Activated T-cell treated with anti-CD3 and anti-CD28 coated beads, Interleukin-2, amount 50 U/mL, for 4 hours (primary cell): ENCODE measurements at regions not wholly inside any gene's neighbourhood (a gene's known extent, or its start where the extent isn't known, plus 50 kb on each side); places are given as distances from the start of the nearest gene placed in this dataset.
"Not testable (repeated sequence)": the region's sequence is repeated elsewhere in the genome, so short reads cannot be mapped to it uniquely, and the experiment has no call there.

Experiments used
- ATAC-seq, 2 donors: fragments of 200-7000 bp; cut with Tn5 transposase; one replicate each; pipeline ENCODE4 v1.10.0; 2021
- DNase-seq: peaks from one replicate; pipeline ENCODE4 v3.0.0-alpha.2; 2020
- H3K27me3 Mint-ChIP-seq: one replicate; pipeline ENCODE4 v1.8.0; 2021; ENCODE audit warnings: low read depth, mixed read lengths
- H3K36me3 Mint-ChIP-seq: one replicate; pipeline ENCODE4 v1.8.0; 2022; ENCODE audit warnings: mixed read lengths; ENCODE audit not compliant: insufficient read depth
- H3K4me1 Mint-ChIP-seq: one replicate; pipeline ENCODE4 v1.8.0; 2021; ENCODE audit warnings: low read depth, mixed read lengths
- H3K4me3 Mint-ChIP-seq: one replicate; pipeline ENCODE4 v1.8.0; 2021; ENCODE audit warnings: mild to moderate bottlenecking, moderate library complexity, mixed read lengths
- H3K9me3 Mint-ChIP-seq: one replicate; pipeline ENCODE4 v1.8.0; 2021; ENCODE audit warnings: mixed read lengths

DNA sequence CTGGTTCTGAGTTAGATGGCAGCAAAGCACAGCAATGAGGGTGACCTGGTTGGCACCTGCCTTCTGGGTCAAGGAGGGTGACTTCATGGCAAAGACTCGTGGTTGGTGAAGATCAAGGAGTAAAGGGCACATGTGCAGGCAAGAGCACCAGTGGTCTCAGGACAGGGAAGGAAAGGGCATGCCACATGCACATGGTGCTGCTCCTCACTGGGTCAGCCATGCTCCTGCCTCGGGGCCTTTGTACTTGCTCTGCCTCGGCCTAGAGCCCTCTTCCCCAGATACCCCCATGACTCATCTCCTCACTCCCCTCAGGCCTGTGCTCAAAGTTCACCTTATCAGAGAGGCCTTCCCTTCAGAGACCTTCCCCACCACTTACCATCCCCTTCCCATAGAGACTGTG is 106.7 kb upstream of the KDM7A start:
- ATAC-seq (no peak), DNase-seq (no peak)
- no peaks in the 10 kb centered on the region for H3K4me1 Mint-ChIP-seq
- H3K36me3 Mint-ChIP-seq = no peaks in the 10 kb centered on the region
- H3K4me3 Mint-ChIP-seq = no peak overlapping the region
- H3K27me3 Mint-ChIP-seq = no peaks in the 10 kb centered on the region
- no peaks in the 10 kb centered on the region for H3K9me3 Mint-ChIP-seq

DNA sequence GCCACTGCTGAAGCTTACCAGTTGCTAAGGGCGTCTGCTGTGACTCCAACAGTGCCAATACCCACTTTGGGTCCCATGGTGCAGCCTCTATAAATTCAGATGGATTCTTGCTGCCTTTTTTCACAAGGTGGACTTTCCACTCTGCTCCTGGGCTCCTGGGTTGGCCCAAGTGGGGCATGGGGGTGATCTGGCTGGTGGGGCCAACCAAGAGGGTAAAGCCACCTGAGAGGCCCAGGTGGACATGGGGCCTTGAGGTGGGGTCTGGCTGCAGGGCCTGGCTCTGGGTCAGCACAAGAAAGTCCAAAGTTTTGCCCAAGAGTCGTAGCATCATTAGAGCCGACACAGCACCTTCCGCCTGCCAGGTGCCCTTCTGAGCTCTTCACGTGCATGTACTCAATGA is 105.2 kb upstream of the KDM7A start:
- Mint-ChIP-seq H3K27me3 (no peaks in the 10 kb centered on the region), H3K4me3 (no peak overlapping the region), H3K9me3 (no peaks in the 10 kb centered on the region), H3K36me3 (no peaks in the 10 kb centered on the region), H3K4me1 (no peaks in the 10 kb centered on the region)
- ATAC-seq (no peak), DNase-seq (no peak)

DNA sequence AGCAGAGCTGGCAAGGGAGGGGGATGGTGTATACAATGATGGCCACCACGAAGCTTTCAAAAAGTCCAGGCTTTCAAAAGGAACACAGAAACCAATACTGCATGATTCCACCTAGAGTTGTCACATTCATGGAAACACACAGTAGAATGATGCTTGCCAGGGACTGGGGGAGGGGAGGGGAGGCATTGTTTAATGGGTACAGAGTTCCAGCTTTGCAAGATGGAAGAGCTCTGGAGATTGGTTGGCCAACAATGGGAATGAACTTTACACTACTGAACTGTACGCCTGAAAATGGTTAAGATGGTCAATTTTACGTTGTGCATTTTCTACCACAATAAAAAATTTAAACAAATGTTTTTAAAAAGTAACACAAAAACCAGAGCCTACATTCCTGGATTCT is 104.5 kb upstream of the KDM7A start:
- Mint-ChIP-seq H3K4me3 (no peak overlapping the region), H3K27me3 (no peaks in the 10 kb centered on the region), H3K36me3 (no peaks in the 10 kb centered on the region), H3K9me3 (no peaks in the 10 kb centered on the region), H3K4me1 (no peaks in the 10 kb centered on the region)
- no peak for DNase-seq
- ATAC-seq = no peak

DNA sequence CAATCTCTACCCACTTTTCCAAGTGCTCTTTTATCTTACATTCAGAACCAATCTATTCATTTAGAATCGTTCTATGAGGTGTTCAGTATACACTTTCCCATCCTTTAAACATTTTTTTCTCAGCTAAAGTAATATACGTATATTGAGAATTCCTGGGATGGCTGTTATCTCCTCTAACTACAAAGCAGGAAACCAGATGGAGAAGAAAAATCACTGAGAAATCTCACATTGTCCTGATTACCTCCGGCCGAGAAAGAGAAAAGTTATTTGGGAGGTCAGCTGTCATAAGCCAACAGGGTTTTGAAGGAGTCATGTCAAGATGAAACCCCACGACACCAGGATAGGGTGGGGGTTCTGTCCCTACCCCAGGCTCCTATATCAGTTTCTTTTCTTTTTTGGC is 99.2 kb upstream of the KDM7A start:
- H3K36me3 Mint-ChIP-seq = no peaks in the 10 kb centered on the region
- ATAC-seq (no peak), DNase-seq (no peak)
- no peak overlapping the region for H3K4me3 Mint-ChIP-seq
- H3K9me3 Mint-ChIP-seq = no peaks in the 10 kb centered on the region
- no peaks in the 10 kb centered on the region for H3K27me3 Mint-ChIP-seq
- H3K4me1 Mint-ChIP-seq = no peaks in the 10 kb centered on the region

DNA sequence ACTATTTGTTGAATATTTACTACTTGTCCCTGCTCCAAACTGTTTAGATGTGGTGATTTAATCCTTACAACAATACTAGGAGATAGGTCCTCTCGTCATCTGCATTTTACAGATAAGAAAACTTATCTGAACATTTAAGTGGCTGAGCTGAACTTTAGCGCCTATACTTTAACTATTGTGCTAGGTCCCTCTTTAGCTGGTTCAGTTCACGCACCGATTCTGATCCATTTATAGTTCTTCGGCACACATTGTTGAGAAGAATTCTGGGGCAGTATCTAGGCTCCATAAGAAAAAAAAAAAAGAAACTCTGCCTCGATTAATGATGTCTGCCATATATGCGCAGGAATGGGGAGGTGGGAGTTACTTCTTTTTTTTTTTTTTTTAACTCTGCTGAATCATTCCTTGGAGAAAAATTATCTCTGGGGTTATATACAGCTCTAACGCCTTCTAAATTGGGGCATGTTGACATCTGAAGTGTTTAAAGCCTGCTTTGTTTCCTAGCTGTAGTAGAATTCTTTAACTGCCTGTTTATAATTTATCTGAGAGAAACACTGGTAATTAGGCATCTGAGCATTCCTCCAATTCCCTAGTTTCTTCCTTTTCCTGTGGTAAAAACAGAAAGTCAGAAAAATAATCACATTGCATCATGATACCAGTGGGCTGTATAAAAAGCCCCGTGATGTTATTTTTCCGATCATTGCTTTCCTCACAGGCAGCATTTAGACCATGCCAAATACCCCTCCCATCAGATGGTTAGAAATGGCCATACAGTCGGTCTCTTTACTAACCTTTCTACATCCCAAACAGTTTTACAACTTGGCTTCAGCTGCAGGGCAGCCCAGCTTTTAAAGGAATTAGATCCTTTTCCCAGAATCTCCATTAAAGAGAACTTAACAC is 98.5 kb upstream of the KDM7A start:
- H3K9me3 Mint-ChIP-seq = no peaks in the 10 kb centered on the region
- ATAC-seq (no peak), DNase-seq (no peak)
- H3K4me1 Mint-ChIP-seq = no peaks in the 10 kb centered on the region
- no peaks in the 10 kb centered on the region for H3K27me3 Mint-ChIP-seq
- H3K4me3 Mint-ChIP-seq = no peak overlapping the region
- no peaks in the 10 kb centered on the region for H3K36me3 Mint-ChIP-seq

DNA sequence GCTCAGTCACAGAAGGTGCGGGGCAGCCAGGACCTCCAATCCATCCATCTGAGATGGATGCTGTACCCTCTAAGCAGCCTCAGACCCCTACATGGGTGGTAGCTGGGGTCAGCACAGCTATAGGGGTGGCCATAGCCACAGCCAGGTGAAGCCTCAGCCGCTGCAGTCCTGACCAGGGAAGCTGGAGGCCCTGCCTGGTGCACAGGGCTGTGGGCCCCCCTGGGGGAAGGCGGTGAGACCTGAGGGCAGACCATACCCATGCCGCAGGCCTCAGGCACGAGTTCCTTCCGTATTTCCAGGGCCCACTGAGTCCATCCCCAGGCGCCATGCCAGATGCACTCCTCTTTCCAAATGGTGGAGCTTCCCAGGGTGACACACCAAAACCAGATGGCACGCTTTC is 96.6 kb upstream of the KDM7A start:
- no peaks in the 10 kb centered on the region for H3K36me3 Mint-ChIP-seq
- H3K27me3 Mint-ChIP-seq = no peaks in the 10 kb centered on the region
- DNase-seq = no peak
- H3K4me1 Mint-ChIP-seq = peaks cover 10% of the 10 kb centered on the region
- H3K4me3 Mint-ChIP-seq = no peak overlapping the region
- ATAC-seq = no peak
- no peaks in the 10 kb centered on the region for H3K9me3 Mint-ChIP-seq

DNA sequence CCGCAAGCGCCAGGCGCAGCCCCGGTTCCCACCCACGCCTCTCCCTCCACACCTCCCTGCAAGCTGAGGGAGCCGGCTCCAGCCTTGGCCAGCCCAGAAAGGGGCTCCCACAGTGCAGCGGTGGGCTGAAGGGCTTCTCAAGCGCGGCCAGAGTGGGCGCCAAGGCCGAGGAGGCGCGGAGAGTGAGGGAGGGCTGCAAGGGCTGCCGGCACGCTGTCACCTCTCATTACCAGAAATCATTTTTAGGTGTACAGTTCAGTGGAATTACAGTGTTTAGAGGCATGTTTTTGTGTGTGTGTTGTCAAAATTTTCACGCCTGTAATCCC is 94.8 kb upstream of the KDM7A start:
- not testable (repeated sequence) for H3K9me3 Mint-ChIP-seq, H3K4me3 Mint-ChIP-seq, H3K36me3 Mint-ChIP-seq, H3K27me3 Mint-ChIP-seq, DNase-seq, ATAC-seq
- H3K4me1 Mint-ChIP-seq = peaks cover 19% of the 10 kb centered on the region

DNA sequence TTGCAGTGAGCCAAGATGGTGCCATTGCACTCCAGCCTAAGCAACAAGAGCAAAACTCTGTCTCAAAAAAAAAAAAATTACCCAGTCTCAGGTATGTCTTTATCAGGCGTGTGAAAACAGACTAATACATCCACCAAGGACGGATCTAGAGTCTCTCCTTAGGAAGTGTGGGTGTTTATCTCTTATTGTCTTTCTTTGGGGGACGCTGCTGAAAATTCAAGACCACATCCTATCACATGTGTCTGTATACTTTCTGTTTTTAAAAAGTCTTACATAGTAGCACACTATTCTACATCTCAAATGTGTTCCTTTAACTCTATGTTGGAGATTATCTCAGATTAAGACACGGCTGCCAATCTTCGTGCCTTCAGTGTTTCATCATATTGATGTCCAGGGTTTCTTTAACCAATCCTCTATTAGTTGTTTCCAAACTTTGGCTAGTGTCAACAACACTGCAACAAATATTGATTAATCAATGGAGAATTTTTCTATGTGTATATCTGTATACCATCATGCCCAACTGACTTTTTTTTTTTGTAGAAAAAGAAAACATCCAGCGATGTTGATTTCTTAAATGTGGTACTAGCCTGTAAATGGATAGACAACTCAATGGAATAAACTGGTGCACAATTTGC is 92.3 kb upstream of the KDM7A start:
- no peak for DNase-seq
- no peaks in the 10 kb centered on the region for H3K36me3 Mint-ChIP-seq
- no peaks in the 10 kb centered on the region for H3K27me3 Mint-ChIP-seq
- no peak for ATAC-seq
- H3K4me1 Mint-ChIP-seq = peaks cover 21% of the 10 kb centered on the region
- H3K4me3 Mint-ChIP-seq = no peak overlapping the region
- H3K9me3 Mint-ChIP-seq = no peaks in the 10 kb centered on the region

DNA sequence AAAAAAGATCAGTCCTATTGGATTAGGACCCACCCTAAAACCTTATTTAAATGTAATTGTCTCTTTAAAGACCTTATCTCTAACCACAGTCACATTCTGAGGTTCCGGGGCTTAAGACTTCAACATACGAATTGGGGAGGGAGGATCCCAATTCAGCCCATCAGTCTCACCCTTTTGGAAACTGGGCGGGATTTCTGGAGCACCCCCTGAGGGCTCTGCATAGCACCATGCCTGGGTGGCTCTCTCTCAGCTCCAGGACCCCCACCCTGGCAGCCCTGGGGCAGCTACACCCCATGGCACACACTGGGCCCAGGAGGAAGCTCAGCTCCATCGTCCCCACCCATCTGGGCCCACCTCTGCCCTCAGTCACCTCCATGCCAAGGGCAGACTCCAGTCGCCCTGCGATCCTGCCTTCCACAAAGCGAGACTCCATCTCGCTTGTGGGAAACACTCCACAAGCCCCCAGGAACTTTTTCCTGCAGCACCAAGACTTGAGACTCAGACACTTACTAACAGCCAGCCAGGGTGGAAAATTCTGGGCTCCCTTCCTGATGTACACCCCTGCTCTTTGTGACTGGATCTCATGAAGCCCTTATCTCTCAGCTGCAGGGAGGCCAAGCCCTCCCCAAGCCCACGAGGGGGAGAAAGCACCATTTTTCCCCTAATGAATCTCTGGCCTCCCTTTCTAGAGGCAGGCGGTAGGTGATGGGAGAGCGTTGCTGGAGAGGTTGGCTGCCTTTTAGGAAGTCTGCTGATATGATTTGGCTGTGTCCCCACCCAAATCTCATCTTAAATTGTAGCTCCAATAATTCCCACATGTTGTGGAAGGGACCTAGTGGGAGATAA is 90.8 kb upstream of the KDM7A start:
- Mint-ChIP-seq H3K4me3 (no peak overlapping the region), H3K4me1 (peaks cover 36% of the 10 kb centered on the region), H3K27me3 (no peaks in the 10 kb centered on the region), H3K9me3 (no peaks in the 10 kb centered on the region), H3K36me3 (no peaks in the 10 kb centered on the region)
- no peak for DNase-seq
- no peak for ATAC-seq

DNA sequence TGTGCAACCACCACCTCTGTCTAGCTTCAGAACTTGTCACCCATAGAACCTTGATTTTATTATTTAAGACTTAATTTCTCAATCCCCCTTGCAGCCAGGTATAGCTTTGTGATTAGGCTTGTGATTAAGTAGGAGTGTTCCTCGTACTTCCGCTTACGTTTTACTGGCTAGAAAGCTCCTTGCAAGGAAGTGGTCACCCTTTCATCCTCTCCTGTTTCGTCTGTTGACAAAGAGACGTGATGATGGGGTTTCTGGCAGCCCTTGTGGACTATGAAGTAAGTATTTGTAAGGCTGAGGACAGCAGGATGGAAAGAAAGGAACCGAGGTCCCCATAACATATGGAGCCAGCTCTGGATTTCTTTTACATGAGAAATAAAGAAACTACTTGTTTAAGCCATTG is 86.5 kb upstream of the KDM7A start:
- no peaks in the 10 kb centered on the region for H3K27me3 Mint-ChIP-seq
- H3K4me1 Mint-ChIP-seq = peaks cover 46% of the 10 kb centered on the region
- H3K4me3 Mint-ChIP-seq = peak overlapping the region; percentile 4
- ATAC-seq (peak; percentile 71 to 79), DNase-seq (no peak)
- H3K36me3 Mint-ChIP-seq = no peaks in the 10 kb centered on the region
- no peaks in the 10 kb centered on the region for H3K9me3 Mint-ChIP-seq

DNA sequence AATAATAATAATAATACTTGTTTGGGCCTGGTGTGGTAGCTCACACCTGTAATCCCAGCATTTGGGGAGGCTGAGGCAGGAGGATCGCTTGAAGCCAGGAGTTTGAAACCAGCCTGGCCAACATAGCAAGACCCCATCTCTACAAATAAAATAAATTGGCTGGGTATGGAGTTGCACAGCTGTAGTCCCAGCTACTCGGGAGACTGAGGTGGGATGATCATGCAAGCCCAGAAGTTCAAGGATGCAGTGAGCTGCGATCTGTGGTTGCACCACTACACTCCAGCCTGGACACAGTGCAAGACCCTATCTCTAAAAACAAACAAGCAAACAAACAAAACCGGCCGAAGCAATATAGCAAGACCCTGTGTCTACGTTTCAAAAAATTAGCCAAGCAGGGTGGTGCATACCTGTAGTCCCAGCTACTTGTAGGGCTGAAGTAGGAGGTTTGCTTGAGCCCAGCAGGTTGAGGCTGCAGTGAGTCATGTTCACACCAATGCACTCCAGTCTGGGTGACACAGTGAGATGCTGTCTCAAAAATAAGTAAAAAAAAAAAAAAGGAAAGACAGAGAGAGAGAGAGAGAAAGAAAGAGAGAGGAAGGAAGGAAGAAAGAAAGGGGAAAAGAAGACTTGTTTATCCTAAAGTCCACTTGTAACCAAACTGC is 85.6 kb upstream of the KDM7A start:
- peaks cover 41% of the 10 kb centered on the region for H3K4me1 Mint-ChIP-seq
- H3K9me3 Mint-ChIP-seq = peaks cover 2% of the 10 kb centered on the region
- H3K27me3 Mint-ChIP-seq = no peaks in the 10 kb centered on the region
- no peak overlapping the region for H3K4me3 Mint-ChIP-seq
- ATAC-seq (peak; percentile 69 to 78), DNase-seq (no peak)
- H3K36me3 Mint-ChIP-seq = peaks cover under 1% of the 10 kb centered on the region

DNA sequence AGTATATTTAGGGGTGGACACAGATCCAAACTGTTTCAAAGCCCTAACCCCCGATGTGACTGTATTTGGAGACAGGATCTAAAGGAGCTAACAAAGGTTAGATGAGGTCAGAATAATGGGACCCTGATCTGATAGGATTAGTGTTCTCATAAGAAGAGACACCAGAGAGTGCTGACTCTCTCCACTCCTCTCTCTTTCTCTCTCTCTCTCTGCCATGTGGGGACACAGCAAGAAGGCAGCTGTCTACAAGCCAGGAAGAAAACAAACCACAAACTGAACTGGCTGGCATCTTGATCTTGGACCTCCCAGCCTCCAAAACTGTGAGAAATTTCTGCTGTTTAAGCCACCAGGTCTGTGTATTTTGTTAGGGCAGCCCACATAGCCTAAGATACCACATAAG is 84.7 kb upstream of the KDM7A start:
- DNase-seq = no peak
- Mint-ChIP-seq H3K9me3 (peaks cover 7% of the 10 kb centered on the region), H3K4me3 (no peak overlapping the region), H3K27me3 (no peaks in the 10 kb centered on the region), H3K4me1 (peaks cover 37% of the 10 kb centered on the region), H3K36me3 (peaks cover 4% of the 10 kb centered on the region)
- ATAC-seq = no peak

DNA sequence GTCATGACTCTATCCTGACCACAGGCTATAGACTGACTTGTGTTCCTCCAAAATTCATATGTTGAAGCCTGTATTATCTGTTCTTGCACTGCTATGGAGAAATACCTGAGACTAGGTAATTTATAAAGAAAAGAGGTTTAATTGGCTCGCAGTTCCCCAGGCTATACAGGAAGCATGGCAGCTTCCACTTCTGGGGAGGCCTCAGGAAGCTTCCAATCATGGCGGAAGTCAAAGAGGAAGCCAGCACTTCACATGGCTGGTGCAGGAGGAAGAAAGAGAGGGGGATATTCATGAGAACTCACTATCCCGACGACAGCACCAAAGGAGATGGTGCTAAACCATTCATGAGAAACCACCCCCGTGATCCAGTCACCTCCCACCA is 84.3 kb upstream of the KDM7A start:
- no peak overlapping the region for H3K4me3 Mint-ChIP-seq
- peaks cover 37% of the 10 kb centered on the region for H3K4me1 Mint-ChIP-seq
- no peaks in the 10 kb centered on the region for H3K27me3 Mint-ChIP-seq
- ATAC-seq = no peak
- H3K9me3 Mint-ChIP-seq = peaks cover 7% of the 10 kb centered on the region
- no peak for DNase-seq
- H3K36me3 Mint-ChIP-seq = peaks cover 4% of the 10 kb centered on the region

DNA sequence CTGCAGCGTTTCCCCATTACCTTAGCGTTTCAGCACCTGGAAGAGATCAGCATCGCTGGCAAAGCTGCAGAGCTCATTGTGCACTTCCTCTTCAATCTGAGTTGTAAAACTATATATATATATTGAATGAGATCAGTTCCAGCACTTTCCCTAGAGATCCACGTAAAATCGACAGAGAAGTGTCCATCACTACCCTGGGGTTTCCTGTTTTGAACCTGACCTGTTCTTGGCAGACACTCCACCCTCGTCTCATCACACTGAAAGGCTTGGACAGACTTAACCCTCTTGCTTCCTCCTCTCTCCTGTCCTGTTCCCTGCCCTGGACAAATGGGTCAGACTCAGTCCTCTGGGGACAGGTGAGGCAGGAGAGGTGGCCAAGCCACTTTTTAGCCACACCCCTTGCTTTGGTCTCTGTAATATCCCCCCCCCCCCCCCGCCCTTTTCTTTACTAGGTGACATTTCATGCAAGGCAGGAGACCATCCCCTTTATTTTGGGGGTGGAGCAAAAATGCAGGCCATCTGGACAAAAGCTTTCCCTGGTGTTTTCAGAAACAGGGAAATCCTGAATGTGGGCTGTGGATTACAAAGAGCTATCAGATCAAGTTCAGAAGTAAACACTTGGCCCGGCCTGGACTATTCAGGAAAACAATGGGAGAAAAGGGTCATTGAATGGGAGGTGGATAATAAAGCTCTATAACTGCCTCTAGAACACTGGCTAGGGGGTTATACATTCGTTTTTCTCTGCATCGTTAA is 83.7 kb upstream of the KDM7A start:
- ATAC-seq (no peak), DNase-seq (no peak)
- H3K9me3 Mint-ChIP-seq = peaks cover 7% of the 10 kb centered on the region
- H3K27me3 Mint-ChIP-seq = no peaks in the 10 kb centered on the region
- H3K36me3 Mint-ChIP-seq = peaks cover 4% of the 10 kb centered on the region
- peaks cover 37% of the 10 kb centered on the region for H3K4me1 Mint-ChIP-seq
- H3K4me3 Mint-ChIP-seq = no peak overlapping the region
